Smooth muscle cell (in vitro differentiated cells): ENCODE measurements at regions not wholly inside any gene's neighbourhood (a gene's known extent, or its start where the extent isn't known, plus 50 kb on each side); places are given as distances from the start of the nearest gene placed in this dataset.
"Not testable (repeated sequence)": the region's sequence is repeated elsewhere in the genome, so short reads cannot be mapped to it uniquely, and the experiment has no call there.

ENCODE experiments used
- DNase-seq: peaks from one replicate; lab custom pipeline; 2025; ENCODE audit not compliant: unreplicated experiment; lab: John Stamatoyannopoulos, UW
- H2AFZ ChIP-seq: fragments of 200-600 bp; sonication (generic); 2 replicates; pipeline ENCODE4 v1.6.0; 2016; ENCODE audit warnings: antibody characterized with exemption, low read depth, mild to moderate bottlenecking
- H3F3A ChIP-seq: fragments of 200-600 bp; sonication (generic); 2 replicates; pipeline ENCODE4 v1.6.0; 2017; ENCODE audit warnings: antibody characterized with exemption, low read depth
- H3K27ac ChIP-seq: fragments of 200-600 bp; sonication (generic); 2 replicates; pipeline ENCODE4 v1.5.1; 2016; ENCODE audit warnings: low read depth, mild to moderate bottlenecking
- H3K27me3 ChIP-seq: fragments of 200-600 bp; sonication (generic); 2 replicates; pipeline ENCODE4 v1.6.1; 2016; ENCODE audit warnings: low read depth, mild to moderate bottlenecking
- H3K36me3 ChIP-seq: fragments of 200-600 bp; sonication (generic); 2 replicates; pipeline ENCODE4 v1.5.1; 2016; ENCODE audit warnings: low read depth
- H3K4me1 ChIP-seq: fragments of 200-600 bp; sonication (generic); 2 replicates; pipeline ENCODE4 v1.5.1; 2016; ENCODE audit warnings: low read depth
- H3K4me2 ChIP-seq: fragments of 200-600 bp; sonication (generic); 2 replicates; pipeline ENCODE4 v1.6.0; 2016; ENCODE audit warnings: mild to moderate bottlenecking
- H3K4me3 ChIP-seq: fragments of 200-600 bp; sonication (generic); 2 replicates; pipeline ENCODE4 v1.5.1; 2016; ENCODE audit warnings: mild to moderate bottlenecking
- H3K79me2 ChIP-seq: fragments of 200-600 bp; sonication (generic); 2 replicates; pipeline ENCODE4 v1.6.0; 2016; ENCODE audit warnings: low read depth, mild to moderate bottlenecking
- H3K9ac ChIP-seq: fragments of 200-600 bp; sonication (generic); 2 replicates; pipeline ENCODE4 v1.6.0; 2016; ENCODE audit warnings: low read depth
- H3K9me3 ChIP-seq: fragments of 200-600 bp; sonication (generic); replicated peaks from 2 replicates; pipeline ENCODE4 v1.5.1; 2016; ENCODE audit warnings: low read depth
- H4K20me1 ChIP-seq: fragments of 200-600 bp; sonication (generic); 2 replicates; pipeline ENCODE4 v1.6.0; 2016; ENCODE audit warnings: low read depth
- CTCF ChIP-seq: fragments of 200-600 bp; sonication (generic); IDR thresholded peaks from 2 replicates; pipeline ENCODE4 v1.5.1; 2017; ENCODE audit warnings: borderline replicate concordance, mild to moderate bottlenecking, antibody characterized with exemption; ENCODE audit not compliant: insufficient read depth, poor library complexity, severe bottlenecking
- WGBS: methylation state at CpG from one replicate; pipeline ENCODE4 v1.1.7; 2016; ENCODE audit warnings: low lambda C conversion rate; 5-methylcytosine and 5-hydroxymethylcytosine counted together

- no peak for TF ChIP-seq CTCF
- H3K79me2 ChIP-seq: no peaks in the 10 kb centered on the region
- peaks cover 5% of the 10 kb centered on the region for H3F3A ChIP-seq
- H3K4me3 ChIP-seq: no peak overlapping the region
- H4K20me1 ChIP-seq: no peaks in the 10 kb centered on the region
- no peak overlapping the region for H3K9ac ChIP-seq
- 100% methylated on average over 2 of the region's 2 CpGs for WGBS
- no peaks in the 10 kb centered on the region for H3K36me3 ChIP-seq
- no peaks in the 10 kb centered on the region for H3K9me3 ChIP-seq
- H3K27me3 ChIP-seq: no peaks in the 10 kb centered on the region
- H3K4me2 ChIP-seq: no peak overlapping the region
- DNase-seq: no peak
- H3K4me1 ChIP-seq: no peaks in the 10 kb centered on the region
- no peak overlapping the region for H3K27ac ChIP-seq
- no peak overlapping the region for H2AFZ ChIP-seq
These were observed 62.6 kb upstream of the MEX3C start for GRCh38 chr18:51260118-51260517.

GRCh38 chr18:51266077-51266476 lies 68.6 kb upstream of the MEX3C start:
- H3K27ac ChIP-seq, H3K9ac ChIP-seq, H3K79me2 ChIP-seq, H3K4me2 ChIP-seq, H3K36me3 ChIP-seq, H3K4me3 ChIP-seq, DNase-seq, H2AFZ ChIP-seq, H4K20me1 ChIP-seq, H3K4me1 ChIP-seq, H3K9me3 ChIP-seq, H3F3A ChIP-seq, H3K27me3 ChIP-seq: not testable (repeated sequence)
- 96% methylated on average over 4 of the region's 4 CpGs for WGBS

GRCh38 chr18:51266773-51267172 lies 69.3 kb upstream of the MEX3C start:
- no peak for DNase-seq
- H3K79me2 ChIP-seq: no peaks in the 10 kb centered on the region
- H3K4me1 ChIP-seq: no peaks in the 10 kb centered on the region
- 72% methylated on average over 4 of the region's 4 CpGs for WGBS
- H3K9me3 ChIP-seq: no peaks in the 10 kb centered on the region
- no peak overlapping the region for H3K4me2 ChIP-seq
- no peaks in the 10 kb centered on the region for H3K36me3 ChIP-seq
- H3F3A ChIP-seq: no peaks in the 10 kb centered on the region
- no peaks in the 10 kb centered on the region for H3K27me3 ChIP-seq
- H4K20me1 ChIP-seq: no peaks in the 10 kb centered on the region
- H3K9ac ChIP-seq: no peak overlapping the region
- H3K4me3 ChIP-seq: no peak overlapping the region
- no peak for TF ChIP-seq CTCF
- H3K27ac ChIP-seq: no peak overlapping the region
- no peak overlapping the region for H2AFZ ChIP-seq

GRCh38 chr18:51273437-51273836 lies 76.0 kb upstream of the MEX3C start:
- no peak overlapping the region for H3K9ac ChIP-seq
- DNase-seq: no peak
- TF ChIP-seq CTCF: no peak
- no peaks in the 10 kb centered on the region for H3K4me1 ChIP-seq
- no peak overlapping the region for H3K4me3 ChIP-seq
- no peaks in the 10 kb centered on the region for H3K27me3 ChIP-seq
- H2AFZ ChIP-seq: no peak overlapping the region
- peaks cover 4% of the 10 kb centered on the region for H3F3A ChIP-seq
- no peaks in the 10 kb centered on the region for H4K20me1 ChIP-seq
- H3K27ac ChIP-seq: no peak overlapping the region
- no peaks in the 10 kb centered on the region for H3K79me2 ChIP-seq
- H3K9me3 ChIP-seq: no peaks in the 10 kb centered on the region
- no peak overlapping the region for H3K4me2 ChIP-seq
- no peaks in the 10 kb centered on the region for H3K36me3 ChIP-seq
